ENCODE measurements at regions not wholly inside any gene's neighbourhood (a gene's known extent, or its start where the extent isn't known, plus 50 kb on each side); places are given as distances from the start of the nearest gene placed in this dataset.

DNA sequence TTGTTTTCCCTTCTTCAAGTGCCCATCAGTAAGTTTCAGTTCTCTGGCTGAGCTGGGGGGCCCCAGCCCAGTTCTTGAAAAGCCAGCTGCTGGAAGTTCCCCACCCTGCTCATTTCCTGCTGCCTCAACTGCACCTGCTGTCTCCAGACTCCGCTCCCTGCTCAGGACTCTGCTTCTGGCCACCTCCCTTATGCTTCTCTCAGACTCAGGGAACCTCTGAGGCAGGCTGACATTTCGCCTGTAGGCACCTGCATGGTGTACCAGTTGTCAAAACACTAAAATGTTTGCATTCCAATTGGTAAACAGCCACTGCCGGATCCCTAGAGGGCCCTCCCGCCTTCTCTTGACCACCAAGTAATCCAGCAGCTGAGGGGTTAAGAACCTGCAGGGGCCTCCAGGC, 136.5 kb upstream of the VRK1 start:
- H3K4me1 Mint-ChIP-seq: peaks cover 14% of the 10 kb centered on the region
- Histone ChIP-seq H3K9ac (ENCODE audit: extremely low read depth, low read length, poor library complexity, severe bottlenecking) (no peak overlapping the region), H3K27me3 (ENCODE audit: control insufficient read depth, insufficient read depth, low read length, poor library complexity, severe bottlenecking) (no peaks in the 10 kb centered on the region), H3K27ac (ENCODE audit: low read depth, low read length) (no peak overlapping the region), H3K36me3 (ENCODE audit: control insufficient read depth, insufficient read depth, low read length) (no peaks in the 10 kb centered on the region), H3K4me3 (ENCODE audit: low read length) (no peak overlapping the region), H3K9me3 (ENCODE audit: control insufficient read depth, low read length) (peaks cover 12% of the 10 kb centered on the region), H3K4me1 (ENCODE audit: control insufficient read depth, insufficient read depth, low read length) (peaks cover 10% of the 10 kb centered on the region)
- H3K4me3 Mint-ChIP-seq: no peak overlapping the region
- WGBS, 2 experiments (ENCODE audit: insufficient coverage in 1 of 2, insufficient read length in 1 of 2): 61 to 70% methylated on average over 3 to 4 of the region's 4 CpGs
- peaks cover 22% of the 10 kb centered on the region for H3K27me3 Mint-ChIP-seq (ENCODE audit: insufficient read depth)
- DNase-seq: no peak
- H3K36me3 Mint-ChIP-seq (ENCODE audit: low read depth): no peaks in the 10 kb centered on the region
- TF ChIP-seq, protein P1, sequence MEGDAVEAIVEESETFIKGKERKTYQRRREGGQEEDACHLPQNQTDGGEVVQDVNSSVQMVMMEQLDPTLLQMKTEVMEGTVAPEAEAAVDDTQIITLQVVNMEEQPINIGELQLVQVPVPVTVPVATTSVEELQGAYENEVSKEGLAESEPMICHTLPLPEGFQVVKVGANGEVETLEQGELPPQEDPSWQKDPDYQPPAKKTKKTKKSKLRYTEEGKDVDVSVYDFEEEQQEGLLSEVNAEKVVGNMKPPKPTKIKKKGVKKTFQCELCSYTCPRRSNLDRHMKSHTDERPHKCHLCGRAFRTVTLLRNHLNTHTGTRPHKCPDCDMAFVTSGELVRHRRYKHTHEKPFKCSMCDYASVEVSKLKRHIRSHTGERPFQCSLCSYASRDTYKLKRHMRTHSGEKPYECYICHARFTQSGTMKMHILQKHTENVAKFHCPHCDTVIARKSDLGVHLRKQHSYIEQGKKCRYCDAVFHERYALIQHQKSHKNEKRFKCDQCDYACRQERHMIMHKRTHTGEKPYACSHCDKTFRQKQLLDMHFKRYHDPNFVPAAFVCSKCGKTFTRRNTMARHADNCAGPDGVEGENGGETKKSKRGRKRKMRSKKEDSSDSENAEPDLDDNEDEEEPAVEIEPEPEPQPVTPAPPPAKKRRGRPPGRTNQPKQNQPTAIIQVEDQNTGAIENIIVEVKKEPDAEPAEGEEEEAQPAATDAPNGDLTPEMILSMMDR (conservative IDR thresholded peaks at IDR 0.05): no peak
- H3K9me3 Mint-ChIP-seq: no peaks in the 10 kb centered on the region
- no peak overlapping the region for H3K27ac Mint-ChIP-seq

DNA sequence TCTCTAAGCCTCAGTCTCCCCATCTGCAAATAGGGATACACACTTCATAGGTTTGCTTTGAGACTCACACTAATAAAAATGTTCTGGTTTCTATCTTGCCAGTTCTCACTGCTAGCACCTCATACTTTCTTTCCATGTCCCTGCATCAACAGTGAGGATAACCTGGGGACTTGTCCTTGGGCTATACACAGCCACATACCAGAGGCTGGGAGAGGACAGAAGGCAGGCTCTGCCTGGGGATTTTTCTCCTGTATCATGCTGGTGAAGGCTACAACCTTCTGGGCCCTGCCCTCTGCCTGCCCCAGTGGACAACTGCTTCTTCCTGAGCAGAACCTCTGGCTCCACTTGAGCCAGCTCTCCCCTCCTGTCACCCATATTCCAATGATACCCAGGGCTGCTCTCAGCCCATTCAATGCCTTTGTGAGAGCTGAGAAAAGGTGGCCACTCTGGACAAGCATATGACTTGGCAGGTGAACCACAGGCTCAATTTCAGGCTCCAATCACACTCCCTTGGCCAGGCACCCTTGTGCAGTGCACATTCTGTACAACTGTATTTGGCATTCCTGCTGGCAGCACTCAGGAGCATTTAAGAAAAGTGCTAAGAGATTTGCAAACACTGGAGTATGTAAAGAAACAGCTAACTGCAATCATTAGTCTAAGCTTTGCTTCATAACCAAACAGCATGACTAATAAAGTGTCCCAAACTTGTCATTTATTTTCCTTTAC, 135.8 kb upstream of the VRK1 start:
- peaks cover 10% of the 10 kb centered on the region for H3K4me1 ChIP-seq (ENCODE audit: control insufficient read depth, insufficient read depth, low read length)
- H3K27ac ChIP-seq (ENCODE audit: low read depth, low read length): no peak overlapping the region
- no peak overlapping the region for H3K27ac Mint-ChIP-seq
- peaks cover 9% of the 10 kb centered on the region for H3K9me3 ChIP-seq (ENCODE audit: control insufficient read depth, low read length)
- TF ChIP-seq, protein P1 (conservative IDR thresholded peaks at IDR 0.05): no peak
- no peak overlapping the region for H3K4me3 ChIP-seq (ENCODE audit: low read length)
- no peaks in the 10 kb centered on the region for H3K9me3 Mint-ChIP-seq
- H3K27me3 ChIP-seq (ENCODE audit: control insufficient read depth, insufficient read depth, low read length, poor library complexity, severe bottlenecking): no peaks in the 10 kb centered on the region
- H3K4me3 Mint-ChIP-seq: no peak overlapping the region
- H3K9ac ChIP-seq (ENCODE audit: extremely low read depth, low read length, poor library complexity, severe bottlenecking): no peak overlapping the region
- H3K4me1 Mint-ChIP-seq: peaks cover 21% of the 10 kb centered on the region
- no peaks in the 10 kb centered on the region for H3K36me3 ChIP-seq (ENCODE audit: control insufficient read depth, insufficient read depth, low read length)
- no peak for DNase-seq
- H3K27me3 Mint-ChIP-seq (ENCODE audit: insufficient read depth): peaks cover 22% of the 10 kb centered on the region
- H3K36me3 Mint-ChIP-seq (ENCODE audit: low read depth): no peaks in the 10 kb centered on the region

DNA sequence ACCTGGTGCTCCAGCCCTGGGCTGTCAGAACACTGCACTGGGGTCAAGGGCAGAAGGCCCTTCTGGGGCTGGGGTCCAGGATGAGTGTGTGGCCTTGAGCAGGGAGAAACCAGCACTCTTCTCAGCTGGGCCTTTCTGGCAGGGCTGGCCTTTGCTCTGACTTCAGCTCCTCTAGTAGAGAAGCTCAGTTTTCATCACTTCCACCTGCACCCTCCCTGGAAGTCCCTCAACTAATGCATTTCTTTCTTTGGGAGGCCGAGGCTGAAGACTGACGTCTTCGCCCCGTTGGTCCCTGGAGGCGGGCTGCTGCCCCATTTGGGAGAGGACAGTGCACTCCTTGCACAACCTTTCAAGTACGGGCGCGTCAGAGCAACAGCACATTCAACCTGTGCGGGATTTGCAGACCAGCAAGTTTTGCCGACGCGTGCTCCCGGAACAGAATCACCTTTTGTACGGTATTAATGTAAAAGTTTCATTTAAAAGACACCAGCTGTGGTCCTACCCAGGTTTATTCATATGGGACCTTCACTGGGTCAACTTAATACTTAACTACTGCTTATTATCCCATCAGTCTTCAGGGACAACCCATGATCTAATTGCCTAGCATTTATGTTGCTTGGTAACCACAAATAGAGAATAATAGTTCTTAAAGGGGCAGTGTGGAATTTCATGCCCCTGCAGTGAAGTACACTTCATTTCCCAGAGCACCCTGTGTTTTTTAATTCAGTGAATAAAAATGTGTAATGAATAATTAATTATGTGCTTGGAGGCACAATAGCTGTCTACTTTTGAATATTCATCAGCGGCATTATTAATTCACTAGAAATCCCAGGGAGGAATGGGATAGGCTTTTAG, 134.8 kb upstream of the VRK1 start:
- H3K27me3 ChIP-seq (ENCODE audit: control insufficient read depth, insufficient read depth, low read length, poor library complexity, severe bottlenecking): no peaks in the 10 kb centered on the region
- H3K9me3 ChIP-seq (ENCODE audit: control insufficient read depth, low read length): peaks cover 4% of the 10 kb centered on the region
- no peak overlapping the region for H3K9ac ChIP-seq (ENCODE audit: extremely low read depth, low read length, poor library complexity, severe bottlenecking)
- peaks cover 10% of the 10 kb centered on the region for H3K4me1 ChIP-seq (ENCODE audit: control insufficient read depth, insufficient read depth, low read length)
- TF ChIP-seq, protein P1 (conservative IDR thresholded peaks at IDR 0.05): no peak
- Mint-ChIP-seq H3K27me3 (ENCODE audit: insufficient read depth) (peaks cover 24% of the 10 kb centered on the region), H3K9me3 (no peaks in the 10 kb centered on the region), H3K4me3 (no peak overlapping the region), H3K36me3 (ENCODE audit: low read depth) (no peaks in the 10 kb centered on the region), H3K27ac (no peak overlapping the region), H3K4me1 (peaks cover 21% of the 10 kb centered on the region)
- no peak for DNase-seq
- H3K4me3 ChIP-seq (ENCODE audit: low read length): no peak overlapping the region
- no peaks in the 10 kb centered on the region for H3K36me3 ChIP-seq (ENCODE audit: control insufficient read depth, insufficient read depth, low read length)
- H3K27ac ChIP-seq (ENCODE audit: low read depth, low read length): peak overlapping the region; percentile 47
- 93 to 95% methylated on average over 12 to 15 of the region's 15 CpGs for WGBS, 2 experiments (ENCODE audit: insufficient coverage in 1 of 2, insufficient read length in 1 of 2)
